Myocyte (in vitro differentiated cells): ENCODE measurements at regions not wholly inside any gene's neighbourhood (a gene's known extent, or its start where the extent isn't known, plus 50 kb on each side); places are given as distances from the start of the nearest gene placed in this dataset.
A peak's percentile ranks its signal among the peaks of the same experiment; 100 is the strongest.
"Not testable (repeated sequence)": the region's sequence is repeated elsewhere in the genome, so short reads cannot be mapped to it uniquely, and the experiment has no call there.

Source experiments
- DNase-seq: peaks from one replicate; pipeline ENCODE4 v3.0.0-alpha.2; 2012; ENCODE audit warnings: low read depth

DNA sequence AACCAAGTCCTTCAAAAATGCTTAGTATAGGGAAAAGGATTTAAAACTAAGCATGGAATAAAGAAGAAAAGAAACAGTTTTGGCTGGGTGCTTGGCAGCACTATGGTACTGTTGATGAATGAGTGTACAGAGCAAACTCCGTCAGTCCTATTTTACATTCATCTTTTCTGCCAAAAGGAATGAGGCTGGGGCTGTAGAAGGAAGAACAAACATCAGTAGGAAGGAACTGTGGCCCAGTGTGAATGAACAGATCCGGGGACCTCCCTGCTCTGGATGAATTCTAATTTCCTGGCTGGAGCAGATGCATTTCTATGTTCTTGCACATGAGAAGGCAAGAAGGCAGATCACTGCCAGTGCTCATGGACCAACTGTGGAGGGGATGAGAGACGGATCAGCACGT lies 474.0 kb upstream of the MEIS1 start:
- DNase-seq = no peak

DNA sequence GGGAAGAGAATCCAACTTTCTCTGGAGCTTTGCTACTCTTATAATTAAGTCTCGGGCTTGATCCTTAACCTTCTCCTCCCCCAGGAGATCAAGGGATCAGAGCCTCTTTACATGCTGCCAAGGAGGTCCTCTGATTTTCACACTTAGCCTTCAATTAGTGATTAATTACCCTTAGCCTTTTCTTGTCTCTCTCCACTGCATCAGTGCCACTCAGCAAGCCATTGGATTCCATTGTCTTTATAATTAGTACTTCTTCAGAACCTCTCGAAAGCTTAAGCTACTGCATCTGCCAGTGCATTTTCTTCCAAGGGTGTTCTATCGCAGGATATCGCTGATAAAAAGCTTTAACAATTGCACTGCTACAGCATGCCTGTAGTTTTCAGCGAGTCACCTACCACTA lies 477.0 kb upstream of the MEIS1 start:
- no peak for DNase-seq

DNA sequence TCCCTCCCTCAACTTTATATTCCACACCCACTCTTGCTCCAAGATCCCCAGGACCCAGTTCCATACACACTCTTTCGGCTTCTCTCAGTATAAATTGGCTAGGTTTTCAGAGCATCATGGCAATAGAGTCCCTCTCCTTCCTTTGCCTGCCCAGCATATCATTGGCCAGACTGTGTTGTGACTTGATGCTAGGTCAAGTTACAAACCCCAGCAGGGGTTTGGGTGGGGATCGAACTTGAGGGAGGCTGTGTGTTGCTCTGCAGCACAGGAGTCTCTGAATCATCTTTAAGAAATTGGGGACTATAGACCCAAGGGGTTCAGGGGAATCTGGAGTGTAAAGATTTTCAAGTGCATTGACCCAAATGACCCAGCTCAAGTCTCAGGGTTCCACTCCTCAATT lies 477.5 kb upstream of the MEIS1 start:
- no peak for DNase-seq

DNA sequence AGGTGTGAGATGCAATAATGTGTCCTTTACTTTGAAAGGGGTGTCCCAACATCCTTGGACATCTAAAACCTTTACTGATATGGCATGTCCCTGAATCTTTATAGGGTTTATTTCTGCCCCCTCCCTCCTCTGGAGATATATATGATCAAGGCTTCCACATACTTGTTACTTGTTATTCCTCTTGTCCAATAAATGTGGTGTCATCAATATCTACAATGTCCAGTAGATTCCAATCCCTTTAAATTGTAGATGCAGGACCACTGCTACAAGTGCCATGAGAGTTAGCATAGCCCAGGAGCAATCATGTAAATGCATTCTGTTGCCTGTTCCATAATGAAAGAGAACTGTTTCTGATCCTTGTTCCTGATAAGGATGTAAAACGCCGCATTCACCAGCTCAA lies 479.7 kb upstream of the MEIS1 start:
- DNase-seq = no peak

DNA sequence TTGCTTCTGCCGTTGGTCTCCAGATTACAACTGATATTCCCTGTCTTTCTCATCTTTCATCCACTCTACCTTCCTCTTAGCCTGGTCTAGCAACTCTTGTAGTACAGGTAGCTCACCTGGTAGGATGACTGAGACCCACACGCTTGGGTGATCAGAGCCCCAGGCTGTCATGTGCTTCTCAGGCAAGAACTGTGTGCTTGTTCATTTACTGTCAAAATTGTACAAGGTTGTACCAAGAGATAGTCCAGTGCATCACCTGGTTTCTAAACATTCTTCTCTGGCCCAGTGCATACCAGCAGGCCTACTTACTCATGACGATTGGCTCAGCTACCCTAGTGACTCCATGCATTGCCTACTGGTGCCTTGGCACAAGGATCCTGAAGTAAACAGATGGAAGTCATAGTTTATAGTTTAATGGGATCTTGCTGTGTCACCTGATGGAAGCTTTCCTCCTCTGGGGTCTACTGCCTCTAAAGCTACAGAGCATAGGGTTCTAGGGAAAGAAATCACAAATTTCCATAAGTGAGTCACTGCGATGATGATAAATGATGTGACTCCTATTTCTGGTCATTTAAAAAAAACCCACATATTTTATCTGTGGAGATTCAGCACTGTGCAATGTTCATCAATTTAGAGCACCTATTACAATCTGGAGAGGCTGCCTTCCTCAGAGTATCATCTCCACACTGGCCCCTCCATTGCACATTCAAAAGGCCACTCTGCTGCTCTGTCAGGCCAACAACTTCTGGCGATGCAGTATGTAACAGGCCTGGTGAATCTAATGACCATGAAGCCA lies 481.8 kb upstream of the MEIS1 start:
- DNase-seq = no peak

DNA sequence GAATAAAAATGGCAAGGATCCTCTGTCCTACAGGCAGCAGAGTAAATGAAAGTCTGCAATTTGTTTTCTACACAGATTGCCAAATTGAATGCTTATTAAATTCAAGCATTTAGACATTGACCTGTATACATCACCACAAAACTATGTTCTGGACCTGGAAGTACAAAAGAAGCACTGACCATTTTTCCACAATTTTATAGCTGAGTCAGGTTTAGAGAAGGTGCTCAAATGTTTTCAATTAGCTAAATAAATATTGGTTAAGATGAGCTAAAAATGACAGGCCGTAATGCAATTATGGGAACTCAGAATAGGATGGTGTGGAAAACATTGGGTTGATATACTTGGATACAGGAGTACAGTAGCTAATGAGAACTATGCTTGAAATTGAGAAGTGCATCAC lies 490.7 kb upstream of the MEIS1 start:
- no peak for DNase-seq

DNA sequence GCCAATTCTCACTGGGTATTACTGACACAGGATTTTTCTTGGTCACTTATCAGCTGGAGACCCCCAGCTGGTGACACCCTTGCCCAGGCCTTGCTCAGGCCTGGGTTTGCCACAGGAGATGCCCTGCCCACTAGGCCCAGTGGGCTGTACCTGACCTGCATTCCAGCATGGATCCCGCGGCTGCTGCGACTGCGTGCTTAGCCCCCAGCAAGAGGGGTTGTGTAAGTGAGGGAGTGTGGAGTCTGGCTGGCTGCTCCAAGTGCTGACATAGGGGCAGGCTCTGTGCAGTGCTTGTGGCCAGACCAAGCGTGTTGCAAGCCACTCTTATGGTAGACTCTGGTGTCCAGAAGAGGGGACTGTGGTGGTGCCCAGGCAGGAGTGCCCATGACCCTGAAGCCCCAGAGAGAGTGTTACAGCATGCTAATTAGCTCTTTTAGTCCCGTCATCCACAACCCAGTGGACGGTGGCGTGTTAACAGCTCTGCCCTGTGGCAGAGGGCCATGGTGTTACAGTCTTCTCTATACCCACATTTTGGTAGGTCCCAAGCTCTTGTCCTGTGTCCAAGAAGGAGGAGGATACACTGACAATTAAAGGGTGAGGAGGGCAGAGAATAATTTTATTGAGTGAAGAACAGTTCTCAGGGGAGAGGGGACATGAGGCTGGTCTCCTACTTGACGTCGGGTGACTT lies 491.7 kb upstream of the MEIS1 start:
- no peak for DNase-seq

DNA sequence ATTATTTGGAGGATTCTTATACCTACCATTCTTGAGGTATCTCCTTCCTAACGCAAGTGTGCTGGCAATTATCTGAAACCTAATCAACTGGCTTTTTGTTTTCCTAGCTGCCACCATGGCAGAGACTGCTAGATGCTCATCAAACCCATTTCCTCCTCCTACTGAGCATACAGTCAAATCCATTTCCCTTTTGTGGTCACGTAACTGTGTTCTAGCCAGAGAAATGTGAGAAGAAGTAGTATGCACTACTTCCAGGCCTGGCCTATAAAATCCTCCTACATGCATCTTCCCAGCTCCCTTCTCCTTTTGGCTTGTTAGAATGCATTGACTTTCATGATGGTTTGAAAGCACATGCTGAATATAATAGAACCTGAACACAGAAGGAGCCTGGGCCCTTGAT lies 494.1 kb upstream of the MEIS1 start:
- no peak for DNase-seq

DNA sequence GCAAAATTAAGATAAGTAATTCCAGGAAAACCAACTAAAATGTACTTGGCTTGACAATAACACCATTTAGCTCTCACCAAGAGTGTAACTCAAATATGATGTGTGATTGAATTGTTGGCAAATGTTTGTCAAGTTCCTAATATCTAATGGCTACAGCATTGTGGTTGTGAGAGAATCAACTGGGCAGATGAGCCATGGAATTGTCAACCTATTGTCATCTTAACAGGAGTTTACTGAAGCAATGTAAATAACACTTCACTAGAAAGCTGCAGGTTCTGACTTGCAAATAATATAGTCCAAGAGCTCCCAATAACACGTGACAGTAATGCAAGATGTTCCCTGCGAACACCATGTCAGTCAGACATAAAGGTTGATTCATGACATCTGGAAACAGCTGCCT lies 495.2 kb upstream of the MEIS1 start:
- DNase-seq = no peak

DNA sequence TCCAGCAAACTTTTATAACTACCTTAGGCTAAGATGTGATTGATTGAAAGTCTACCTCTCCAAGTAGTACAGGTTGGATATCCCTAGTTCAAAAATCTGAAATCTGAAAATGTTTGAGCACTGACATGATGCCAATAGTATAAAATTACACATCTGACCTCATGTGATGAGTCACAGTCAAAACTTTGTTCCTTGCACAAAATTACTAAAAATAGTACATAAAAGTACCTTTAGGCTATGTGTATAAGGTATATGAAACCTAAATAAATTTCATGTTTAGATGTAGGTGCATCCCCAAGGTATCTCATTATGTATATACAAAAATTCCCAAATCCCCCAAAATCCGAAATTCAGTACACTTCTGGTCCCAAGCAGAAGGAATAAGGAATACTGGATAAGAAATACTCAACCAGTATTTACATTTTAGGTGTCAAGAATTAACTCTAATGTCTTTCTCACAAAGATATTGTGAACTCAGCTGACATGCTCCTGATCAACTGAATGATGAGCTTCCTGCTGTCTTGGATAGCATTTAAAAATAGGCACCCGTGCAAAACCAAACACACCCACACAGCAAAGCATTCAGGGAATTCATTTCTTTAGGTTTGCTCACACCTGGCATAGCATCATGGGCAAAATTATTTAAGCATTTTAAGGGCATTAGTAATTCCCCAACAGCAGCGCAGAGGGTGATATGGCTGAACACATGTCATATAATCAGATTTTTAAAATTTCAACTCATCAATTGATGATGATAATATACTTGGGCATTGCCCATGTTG lies 497.4 kb upstream of the MEIS1 start:
- DNase-seq = no peak

DNA sequence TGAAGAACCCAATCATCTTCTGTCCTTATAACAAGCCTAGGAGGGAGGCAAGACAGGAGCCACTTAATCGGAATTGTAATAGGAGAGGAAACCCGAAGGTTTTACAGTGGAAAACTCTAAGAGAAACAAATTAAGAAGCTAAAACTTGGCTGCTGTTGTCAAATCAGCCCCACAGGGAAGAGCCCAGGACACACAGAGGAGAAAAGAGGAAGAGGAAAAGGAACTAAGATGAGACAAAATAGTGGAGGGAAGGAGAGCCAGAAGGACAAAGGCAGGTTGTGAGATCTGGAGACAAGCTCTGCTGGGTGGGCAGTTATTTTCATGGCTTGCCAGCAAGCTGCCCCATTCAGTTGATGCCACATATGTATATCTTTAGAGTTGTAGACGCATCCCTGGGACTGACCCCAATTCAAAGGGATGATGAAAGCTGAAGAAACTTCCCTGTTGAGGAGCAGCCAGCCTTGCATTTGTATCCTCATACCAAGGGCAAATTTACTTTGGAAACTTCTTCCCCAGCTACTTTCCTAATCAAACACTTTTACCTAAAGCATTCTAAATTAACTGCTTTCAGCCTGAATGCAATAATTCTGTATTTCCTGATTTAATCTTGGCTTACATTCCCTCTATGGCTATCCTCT lies 499.8 kb upstream of the MEIS1 start:
- no peak for DNase-seq

DNA sequence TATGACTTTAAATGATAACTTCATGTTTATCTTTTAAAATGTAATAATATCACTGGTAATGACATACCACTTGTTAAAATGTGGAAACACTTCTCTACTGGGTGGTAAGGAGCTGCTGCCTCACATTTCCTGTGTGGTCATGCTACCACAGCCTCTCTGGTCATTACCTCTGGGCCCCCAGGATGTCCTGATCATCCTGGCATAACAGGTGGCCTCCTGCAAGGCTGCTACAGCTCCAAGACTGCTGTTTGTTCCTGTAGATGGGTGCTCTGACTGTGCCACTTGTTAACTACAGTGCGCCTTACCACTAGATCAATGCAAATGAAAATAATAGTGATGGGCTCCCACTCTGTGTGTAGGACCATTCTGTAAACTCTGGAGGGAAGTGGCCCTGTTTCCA lies 500.2 kb upstream of the SPRED2 start:
- no peak for DNase-seq

DNA sequence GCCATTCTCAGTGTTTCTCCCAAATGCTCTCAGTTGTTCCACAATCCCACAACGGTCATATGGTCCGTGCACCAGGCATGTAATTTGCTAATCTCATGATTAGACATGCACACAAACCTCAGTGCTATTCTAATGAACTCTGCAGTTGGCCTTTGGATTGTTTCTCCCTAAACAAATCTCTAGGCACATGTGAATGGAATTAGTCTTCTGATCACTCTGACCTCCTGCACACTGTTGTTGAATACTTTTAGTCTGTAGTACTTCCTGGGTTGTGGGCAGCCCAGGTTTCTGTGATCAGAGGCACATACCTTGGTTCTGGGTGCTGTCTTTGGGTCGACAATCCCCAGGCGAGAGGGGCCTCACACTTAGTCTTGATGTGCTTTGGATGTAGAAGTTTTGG lies 498.7 kb upstream of the SPRED2 start:
- no peak for DNase-seq

DNA sequence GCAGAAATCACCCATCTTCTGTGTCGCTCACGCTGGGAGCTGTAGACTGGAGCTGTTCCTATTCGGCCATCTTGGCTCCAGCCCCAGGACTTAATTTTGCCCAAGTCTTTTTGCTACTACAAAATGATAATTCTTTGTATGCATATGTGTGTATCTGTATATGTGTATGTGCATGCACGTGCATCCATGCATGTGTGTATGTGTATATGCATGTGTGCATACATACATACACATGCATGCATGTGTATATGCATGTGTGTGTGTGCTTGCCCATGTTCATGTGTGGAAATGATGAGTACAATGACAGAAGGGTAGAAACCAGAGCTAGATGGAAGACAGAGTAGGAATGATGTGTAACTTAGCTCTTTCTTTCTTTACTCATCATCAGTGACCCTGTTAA lies 497.9 kb upstream of the SPRED2 start:
- no peak for DNase-seq

DNA sequence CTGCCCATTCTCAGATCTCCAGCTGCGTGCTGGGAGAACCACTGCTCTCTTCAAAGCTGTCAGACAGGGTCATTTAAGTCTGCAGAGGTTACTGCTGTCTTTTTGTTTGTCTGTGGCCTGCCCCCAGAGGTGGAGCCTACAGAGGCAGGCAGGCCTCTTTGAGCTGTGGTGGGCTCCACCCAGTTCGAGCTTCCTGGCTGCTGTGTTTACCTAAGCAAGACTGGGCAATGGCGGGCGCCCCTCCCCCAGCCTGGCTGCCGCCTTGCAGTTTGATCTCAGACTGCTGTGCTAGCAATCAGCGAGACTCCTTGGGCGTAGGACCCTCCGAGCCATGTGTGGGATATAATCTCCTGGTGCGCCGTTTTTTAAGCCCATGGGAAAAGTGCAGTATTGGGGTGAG lies 497.3 kb upstream of the SPRED2 start:
- not testable (repeated sequence) for DNase-seq

DNA sequence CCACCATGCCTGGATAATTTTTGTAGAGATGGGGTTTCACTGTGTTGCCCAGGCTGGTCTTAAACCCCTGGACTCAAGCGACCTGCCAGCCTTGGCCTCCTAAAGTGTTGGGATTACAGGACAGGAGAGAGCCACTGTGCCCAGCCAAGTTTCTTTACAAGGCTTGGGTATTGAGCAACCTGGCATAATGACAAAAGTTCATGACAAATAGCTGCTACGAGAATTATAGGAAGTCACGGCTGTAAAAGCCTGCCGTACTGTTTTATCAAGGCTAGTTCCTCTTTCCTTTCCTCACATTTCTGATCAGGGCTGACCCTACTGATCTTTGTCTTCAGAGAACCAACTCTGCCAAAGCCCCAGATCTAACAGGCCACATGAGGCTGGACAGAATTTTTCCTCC lies 490.4 kb upstream of the SPRED2 start:
- DNase-seq = no peak

DNA sequence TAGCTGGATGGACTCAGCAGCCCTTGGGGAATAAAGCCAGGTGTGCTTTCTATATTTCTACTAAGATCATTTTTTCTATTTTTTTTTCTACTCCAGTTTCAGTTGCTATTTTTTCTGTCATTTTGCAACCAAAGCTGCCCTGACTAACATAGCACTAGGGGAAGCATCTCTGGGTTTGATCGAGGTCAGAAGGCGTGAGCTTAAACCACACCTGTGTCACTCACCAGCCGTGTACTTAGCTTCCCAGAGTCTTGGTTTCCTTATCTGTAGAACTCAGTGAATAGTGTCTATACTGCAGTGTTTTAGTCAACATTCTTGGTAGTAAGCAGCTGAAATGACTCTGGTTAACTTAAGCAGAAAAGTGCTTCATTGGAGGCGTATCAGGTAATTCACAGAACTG lies 489.6 kb upstream of the SPRED2 start:
- no peak for DNase-seq

DNA sequence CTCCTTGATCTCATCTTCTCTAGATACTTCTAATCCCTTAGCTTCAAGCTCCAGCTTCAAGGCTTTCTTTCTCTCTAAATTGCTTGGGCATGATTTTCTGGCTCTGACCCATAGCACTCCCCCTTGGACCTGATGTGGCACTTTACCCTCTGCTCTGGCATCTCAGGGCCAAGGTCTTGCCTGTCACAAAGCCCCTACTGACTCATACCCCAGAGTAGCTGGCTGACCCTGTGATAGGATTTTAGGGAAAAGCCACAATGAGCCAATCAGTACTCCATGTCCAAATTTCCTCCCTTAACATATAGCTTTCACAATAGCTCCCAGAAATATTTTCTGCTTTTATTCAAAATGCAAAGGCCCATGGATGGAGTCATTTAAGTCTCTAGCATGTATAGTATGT lies 488.7 kb upstream of the SPRED2 start:
- DNase-seq = no peak

DNA sequence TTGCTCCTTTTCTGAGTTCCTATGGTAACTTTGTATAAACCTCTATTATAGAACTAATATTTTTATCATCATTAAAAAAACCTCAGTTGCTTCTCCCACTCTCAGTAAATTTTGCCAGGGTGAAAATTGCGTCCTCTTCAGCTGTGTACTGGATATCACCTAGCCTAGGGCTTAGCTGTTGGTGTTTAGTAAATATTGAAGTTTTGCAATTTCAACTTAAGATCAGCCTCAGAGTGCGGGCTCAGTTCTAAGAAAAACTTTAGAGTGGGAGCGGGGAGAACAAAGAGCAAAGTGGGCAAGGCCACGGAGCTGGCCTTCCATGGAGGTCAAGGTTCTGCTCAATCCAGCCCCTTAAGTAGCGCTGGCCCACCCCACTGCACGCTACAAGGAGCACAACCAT lies 488.3 kb upstream of the SPRED2 start:
- DNase-seq = no peak

DNA sequence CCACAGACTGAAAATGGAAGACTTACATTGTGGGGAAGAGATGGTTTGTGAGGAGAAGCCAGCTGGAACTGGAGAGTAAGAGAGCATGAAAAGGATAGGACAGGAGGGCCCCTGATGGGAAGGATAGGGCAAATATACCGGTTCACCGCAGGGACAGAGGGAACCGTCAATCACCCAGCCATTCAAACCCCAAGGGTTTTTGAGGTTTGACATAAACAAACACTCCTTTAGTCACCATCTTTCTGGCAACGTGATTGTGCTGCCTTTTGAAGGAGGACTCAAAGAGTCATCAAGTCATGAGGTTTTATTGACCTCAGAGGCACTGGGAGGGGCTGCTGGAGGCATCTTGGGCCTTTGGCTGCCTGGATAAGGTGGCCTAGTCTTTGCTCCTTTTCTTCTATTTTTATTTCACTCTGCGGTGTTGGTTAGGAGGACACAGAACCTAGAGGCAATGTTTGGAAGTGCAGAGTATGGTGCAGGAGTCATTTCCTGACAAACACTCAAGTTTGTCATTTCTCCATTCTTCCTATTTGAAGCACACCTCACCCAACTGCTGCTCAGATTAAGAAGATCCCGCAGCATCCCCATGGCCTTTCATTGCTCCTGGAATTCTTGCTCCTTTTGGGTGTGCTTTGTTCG lies 487.3 kb upstream of the SPRED2 start:
- DNase-seq = peak; percentile 6

DNA sequence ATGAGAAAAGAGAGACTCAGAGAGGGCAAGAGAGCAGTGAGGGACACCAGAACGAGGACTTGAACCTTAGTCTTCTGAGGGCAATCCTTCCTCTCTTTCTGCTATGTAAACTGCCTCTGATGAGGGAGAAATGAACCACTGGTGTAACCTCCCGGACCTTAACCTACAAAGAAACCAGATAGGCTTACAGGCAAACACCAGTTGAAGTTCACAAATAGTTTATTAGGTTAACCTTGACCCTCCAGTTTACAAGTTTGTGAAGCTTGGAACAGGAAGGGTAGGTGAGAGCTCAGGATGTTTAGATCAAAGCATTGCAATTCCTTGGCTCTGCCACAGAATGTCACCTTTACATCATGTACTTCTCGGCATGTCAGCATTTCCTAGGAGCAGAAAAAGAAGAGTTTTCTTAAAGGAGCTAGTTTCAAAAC lies 486.4 kb upstream of the SPRED2 start:
- no peak for DNase-seq
